GM13976 (cell line): ENCODE measurements at regions not wholly inside any gene's neighbourhood (a gene's known extent, or its start where the extent isn't known, plus 50 kb on each side); places are given as distances from the start of the nearest gene placed in this dataset.
A peak's percentile ranks its signal among the peaks of the same experiment; 100 is the strongest.

Source experiments
- DNase-seq: peaks from one replicate; pipeline ENCODE4 v3.0.0; 2012; ENCODE audit warnings: low spot score
- in situ Hi-C: fragments of 300-500 bp; cut with MboI; formaldehyde crosslinking; loops from one replicate; pipeline ENCODE4 v1.12.0; 2022; ENCODE audit warnings: low sequenced_read_pairs, mixed read lengths, inconsistent platforms; ENCODE audit not compliant: unreplicated experiment
- TF ChIP-seq, protein P1 (sequence below): IDR thresholded peaks from 2 replicates; pipeline ENCODE4 v1.5.1; 2012; ENCODE audit warnings: borderline replicate concordance, mild to moderate bottlenecking; ENCODE audit not compliant: insufficient read depth; ENCODE audit errors: extremely low read depth, missing control alignments, control extremely low read depth

DNA sequence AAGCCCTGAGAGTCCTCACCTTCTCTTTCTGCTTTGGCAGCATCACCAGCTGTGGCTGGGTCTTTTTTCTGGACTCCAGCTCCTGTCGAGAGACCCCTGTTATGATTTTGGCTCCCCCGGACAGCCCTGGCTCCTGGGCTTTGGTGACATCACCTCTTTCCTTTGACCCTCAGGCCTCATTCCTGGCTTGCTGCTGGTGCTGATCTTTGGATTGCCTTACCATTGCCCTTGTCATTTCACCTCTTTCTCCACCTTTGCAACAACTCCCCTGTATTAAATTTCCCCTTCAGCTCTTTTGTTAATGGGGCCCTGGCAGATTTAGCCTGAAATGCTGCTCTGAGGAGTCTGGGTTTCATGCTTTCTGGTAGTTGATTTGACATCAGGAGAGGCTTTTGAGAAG is 322.8 kb downstream of the ZSWIM6 start:
- in situ Hi-C loops: loop anchor here (25.0 kb wide), 1 partner anchor 693 kb away; no protein-coding TSS in a partner anchor

DNA sequence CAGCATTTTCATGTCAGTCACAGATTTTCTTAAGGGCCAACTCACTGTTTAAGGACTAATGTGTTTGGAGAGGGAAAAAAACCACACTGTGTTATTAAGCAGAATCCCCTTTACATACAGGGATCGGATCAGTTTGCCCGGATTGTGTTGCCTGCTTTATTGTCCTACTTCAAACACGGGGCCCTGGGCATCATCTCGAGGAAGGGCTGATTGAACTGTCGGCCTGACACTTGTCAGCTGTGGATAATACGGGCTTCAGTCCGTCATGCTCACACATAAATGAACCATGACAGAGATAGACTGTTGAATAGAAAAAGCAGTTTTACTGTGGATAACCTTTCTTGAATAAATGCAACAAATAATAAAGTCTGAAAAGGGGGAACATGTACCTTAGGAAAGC is 325.0 kb downstream of the ZSWIM6 start:
- TF ChIP-seq, protein P1, sequence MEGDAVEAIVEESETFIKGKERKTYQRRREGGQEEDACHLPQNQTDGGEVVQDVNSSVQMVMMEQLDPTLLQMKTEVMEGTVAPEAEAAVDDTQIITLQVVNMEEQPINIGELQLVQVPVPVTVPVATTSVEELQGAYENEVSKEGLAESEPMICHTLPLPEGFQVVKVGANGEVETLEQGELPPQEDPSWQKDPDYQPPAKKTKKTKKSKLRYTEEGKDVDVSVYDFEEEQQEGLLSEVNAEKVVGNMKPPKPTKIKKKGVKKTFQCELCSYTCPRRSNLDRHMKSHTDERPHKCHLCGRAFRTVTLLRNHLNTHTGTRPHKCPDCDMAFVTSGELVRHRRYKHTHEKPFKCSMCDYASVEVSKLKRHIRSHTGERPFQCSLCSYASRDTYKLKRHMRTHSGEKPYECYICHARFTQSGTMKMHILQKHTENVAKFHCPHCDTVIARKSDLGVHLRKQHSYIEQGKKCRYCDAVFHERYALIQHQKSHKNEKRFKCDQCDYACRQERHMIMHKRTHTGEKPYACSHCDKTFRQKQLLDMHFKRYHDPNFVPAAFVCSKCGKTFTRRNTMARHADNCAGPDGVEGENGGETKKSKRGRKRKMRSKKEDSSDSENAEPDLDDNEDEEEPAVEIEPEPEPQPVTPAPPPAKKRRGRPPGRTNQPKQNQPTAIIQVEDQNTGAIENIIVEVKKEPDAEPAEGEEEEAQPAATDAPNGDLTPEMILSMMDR: no peak
- no peak for DNase-seq
- in situ Hi-C loops: loop anchor here (25.0 kb wide), 1 partner anchor 695 kb away; no protein-coding TSS in a partner anchor

More for the DNA sequence above, 322.8 kb downstream of the ZSWIM6 start:
- TF ChIP-seq, protein P1: no peak
- DNase-seq: no peak

DNA sequence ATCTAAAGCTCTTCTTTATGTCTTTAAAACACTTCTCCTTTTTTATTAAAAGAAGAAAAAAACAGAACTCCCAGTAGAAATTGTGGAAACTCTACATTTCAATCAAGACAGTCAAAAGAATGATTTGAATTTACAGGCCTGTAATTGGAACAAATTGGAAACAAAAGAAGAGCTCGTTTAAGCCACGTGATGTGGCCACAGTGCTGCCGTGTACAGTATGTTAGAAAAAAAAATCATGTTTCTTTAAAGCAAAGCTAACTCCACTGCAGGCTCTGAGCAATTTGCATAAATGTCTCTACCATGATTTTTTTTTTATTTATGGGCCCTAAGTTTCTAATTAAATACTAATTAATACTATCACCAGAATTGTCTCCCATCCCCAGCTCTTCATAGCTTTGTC is 325.6 kb downstream of the ZSWIM6 start:
- TF ChIP-seq, protein P1: no peak
- in situ Hi-C loops: loop anchor here (25.0 kb wide), 1 partner anchor 695 kb away; no protein-coding TSS in a partner anchor
- DNase-seq: no peak

DNA sequence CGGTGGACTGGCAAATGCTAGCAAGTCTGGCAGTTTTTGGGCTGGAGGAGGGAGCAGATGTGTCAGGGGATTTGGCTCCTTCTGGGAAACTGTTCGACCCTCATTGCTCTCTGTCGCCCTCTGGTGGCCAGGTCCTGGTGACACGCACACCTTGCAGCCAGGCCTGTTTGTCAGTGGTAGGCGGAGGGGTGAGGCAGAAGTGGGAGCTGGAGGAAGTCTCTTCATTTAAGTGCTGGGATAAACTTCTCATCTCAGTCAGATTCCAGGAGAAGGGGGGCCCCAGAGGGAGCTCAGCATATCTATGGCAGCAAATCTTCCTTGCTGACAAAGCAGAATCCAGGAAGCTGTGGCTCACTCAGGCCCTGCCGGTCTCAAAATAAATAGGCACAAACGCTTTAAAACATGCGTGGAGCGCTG is 326.5 kb downstream of the ZSWIM6 start:
- in situ Hi-C loops: loop anchor here (25.0 kb wide), 1 partner anchor 696 kb away; no protein-coding TSS in a partner anchor
- peak; percentile 76 for DNase-seq
- TF ChIP-seq, protein P1: peak; percentile 99

DNA sequence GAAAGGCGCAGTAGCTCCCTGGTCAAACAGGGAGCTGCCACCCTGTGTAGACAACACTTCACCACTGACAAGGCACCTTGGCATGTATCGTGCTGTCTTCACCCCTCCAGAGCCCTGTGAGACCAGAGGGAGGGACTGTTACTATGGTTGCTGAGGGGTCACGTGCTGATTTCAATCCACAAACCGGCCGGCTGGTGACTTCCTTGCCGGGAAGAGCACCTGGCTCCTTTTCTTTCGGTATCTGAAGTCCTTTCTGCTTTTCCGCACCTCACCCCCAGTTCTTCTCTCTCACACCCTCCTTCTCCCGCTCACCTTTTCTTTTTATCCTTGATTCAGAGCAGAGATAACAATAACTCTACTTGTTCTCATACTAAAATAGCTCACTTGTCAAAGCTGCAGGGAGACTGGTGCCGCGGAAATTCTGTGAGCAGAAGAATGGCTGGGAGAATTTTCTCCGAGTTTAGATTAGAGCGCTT is 327.2 kb downstream of the ZSWIM6 start:
- in situ Hi-C loops: loop anchor here (25.0 kb wide), 1 partner anchor 697 kb away; no protein-coding TSS in a partner anchor
- TF ChIP-seq, protein P1: no peak
- no peak for DNase-seq

DNA sequence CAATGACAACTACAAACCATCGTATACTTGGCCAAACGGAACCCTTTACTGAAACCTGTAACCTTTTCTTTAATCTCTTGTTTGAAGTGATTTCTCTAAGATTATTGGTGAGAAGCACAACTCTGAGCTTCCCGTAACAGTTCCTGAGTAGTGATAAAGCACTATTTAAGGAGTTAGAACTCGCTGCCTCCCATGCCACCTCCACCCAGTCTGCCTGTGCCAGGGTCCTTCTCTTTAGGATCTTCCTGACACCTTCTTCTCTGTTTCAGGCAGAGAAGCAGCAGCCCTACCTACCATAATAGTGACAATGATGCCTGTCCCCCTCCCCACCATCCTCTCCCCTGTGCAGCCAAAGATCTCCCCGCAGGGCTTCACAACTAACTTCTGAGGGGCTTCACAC is 330.6 kb downstream of the ZSWIM6 start:
- in situ Hi-C loops: loop anchor here (25.0 kb wide), 1 partner anchor 700 kb away; no protein-coding TSS in a partner anchor
- TF ChIP-seq, protein P1: no peak
- DNase-seq: no peak
